Fibroblast of lung (primary cell): ENCODE measurements at regions not wholly inside any gene's neighbourhood (a gene's known extent, or its start where the extent isn't known, plus 50 kb on each side); places are given as distances from the start of the nearest gene placed in this dataset.

Source experiments
- DNase-seq, 2 donors: peaks; one replicate each; pipeline versions ENCODE4 v3.0.0 to v3.0.0-alpha.2; 2010; ENCODE audit warnings: low read depth in 2 of 2
- H2AFZ ChIP-seq: 2 replicates; pipeline ENCODE4 v1.5.1; 2012; ENCODE audit warnings: low read length, control low read depth, inconsistent platforms
- H3K27ac ChIP-seq: 2 replicates; pipeline ENCODE4 v1.5.1; 2011; ENCODE audit warnings: low read length, control low read depth; ENCODE audit not compliant: insufficient read depth
- H3K27me3 ChIP-seq: 2 replicates; pipeline ENCODE4 v1.5.1; 2011; ENCODE audit warnings: mild to moderate bottlenecking, low read length; ENCODE audit not compliant: control insufficient read depth, insufficient read depth
- H3K36me3 ChIP-seq: 2 replicates; pipeline ENCODE4 v1.5.1; 2011; ENCODE audit warnings: low read length; ENCODE audit not compliant: control insufficient read depth, insufficient read depth
- H3K4me1 ChIP-seq: 2 replicates; pipeline ENCODE4 v1.5.1; 2011; ENCODE audit warnings: low read length; ENCODE audit not compliant: control insufficient read depth, insufficient read depth; ENCODE audit errors: extremely low read depth
- H3K4me2 ChIP-seq: 2 replicates; pipeline ENCODE4 v1.5.1; 2011; ENCODE audit warnings: low read length, control low read depth; ENCODE audit not compliant: insufficient read depth; ENCODE audit errors: extremely low read depth
- H3K4me3 ChIP-seq, 4 experiments: fragments of 200-600 bp in 1 of 4; sonication (generic) in 1 of 4; replicated peaks in 1 of 4; 2 replicates each; pipeline ENCODE4 v1.5.1; 2011 to 2016; ENCODE audit warnings: low read length in 4 of 4, low read depth in 3 of 4, mild to moderate bottlenecking in 3 of 4, control low read depth in 2 of 4, inconsistent platforms in 1 of 4, mixed read lengths in 1 of 4; ENCODE audit not compliant: insufficient read depth in 1 of 4; ENCODE audit errors: control extremely low read depth in 1 of 4
- H3K79me2 ChIP-seq: 2 replicates; pipeline ENCODE4 v1.5.1; 2012; ENCODE audit warnings: mild to moderate bottlenecking, low read length, inconsistent platforms; ENCODE audit not compliant: control insufficient read depth, insufficient read depth
- H3K9ac ChIP-seq: 2 replicates; pipeline ENCODE4 v1.5.1; 2011; ENCODE audit warnings: mild to moderate bottlenecking, low read length, control low read depth; ENCODE audit not compliant: insufficient read depth
- H3K9me3 ChIP-seq: 2 replicates; pipeline ENCODE4 v1.5.1; 2012; ENCODE audit warnings: low read depth, low read length; ENCODE audit not compliant: control insufficient read depth, insufficient read depth
- H4K20me1 ChIP-seq: 2 replicates; pipeline ENCODE4 v1.5.1; 2011; ENCODE audit warnings: low read length; ENCODE audit not compliant: control insufficient read depth, insufficient read depth; ENCODE audit errors: extremely low read depth
- CTCF ChIP-seq, 2 donors: IDR thresholded peaks in 1 of 2; conservative IDR thresholded peaks in 1 of 2; 1 replicate in 1 of 2; 2 replicates in 1 of 2; pipeline ENCODE4 v1.5.1; 2011 to 2012; ENCODE audit warnings: low read length in 2 of 2, control low read depth in 1 of 2, inconsistent platforms in 1 of 2, low read depth in 1 of 2, mild to moderate bottlenecking in 1 of 2
- EZH2 ChIP-seq: IDR thresholded peaks from 2 replicates; pipeline ENCODE4 v1.5.1; 2012; ENCODE audit warnings: low read length, control low read depth, mild to moderate bottlenecking; ENCODE audit errors: missing control alignments

DNA sequence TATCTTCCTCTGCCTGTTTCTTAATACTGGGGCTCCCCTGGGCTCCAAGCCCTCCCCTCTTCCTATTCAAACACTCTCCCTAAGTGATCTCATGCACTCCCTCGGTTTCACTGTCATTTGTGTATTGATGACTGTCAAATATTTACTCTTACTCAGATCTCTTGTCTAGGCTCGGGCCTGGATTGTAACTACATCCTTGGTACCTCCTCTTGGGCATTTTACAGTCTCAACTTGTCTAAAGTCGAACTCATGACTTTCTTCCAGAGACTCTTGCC lies 189.4 kb upstream of the PRDM1 start:
- TF ChIP-seq CTCF (conservative IDR thresholded peaks at IDR 0.05 in 1 of 2, IDR thresholded peaks at IDR 0.05 in 1 of 2; ENCODE audit: low read depth in 1 of 2, low read length in 2 of 2), result no peak
- TF ChIP-seq EZH2, result no peak
- no peak for DNase-seq
- Histone ChIP-seq H3K4me2 (no peak overlapping the region), H3K9ac (no peak overlapping the region), H3K27ac (no peak overlapping the region), H3K9me3 (no peaks in the 10 kb centered on the region), H3K79me2 (no peaks in the 10 kb centered on the region), H3K4me3 (no peak overlapping the region), H2AFZ (no peak overlapping the region), H3K4me1 (peaks cover 5% of the 10 kb centered on the region), H3K36me3 (no peaks in the 10 kb centered on the region), H3K27me3 (no peaks in the 10 kb centered on the region), H4K20me1 (no peaks in the 10 kb centered on the region)

DNA sequence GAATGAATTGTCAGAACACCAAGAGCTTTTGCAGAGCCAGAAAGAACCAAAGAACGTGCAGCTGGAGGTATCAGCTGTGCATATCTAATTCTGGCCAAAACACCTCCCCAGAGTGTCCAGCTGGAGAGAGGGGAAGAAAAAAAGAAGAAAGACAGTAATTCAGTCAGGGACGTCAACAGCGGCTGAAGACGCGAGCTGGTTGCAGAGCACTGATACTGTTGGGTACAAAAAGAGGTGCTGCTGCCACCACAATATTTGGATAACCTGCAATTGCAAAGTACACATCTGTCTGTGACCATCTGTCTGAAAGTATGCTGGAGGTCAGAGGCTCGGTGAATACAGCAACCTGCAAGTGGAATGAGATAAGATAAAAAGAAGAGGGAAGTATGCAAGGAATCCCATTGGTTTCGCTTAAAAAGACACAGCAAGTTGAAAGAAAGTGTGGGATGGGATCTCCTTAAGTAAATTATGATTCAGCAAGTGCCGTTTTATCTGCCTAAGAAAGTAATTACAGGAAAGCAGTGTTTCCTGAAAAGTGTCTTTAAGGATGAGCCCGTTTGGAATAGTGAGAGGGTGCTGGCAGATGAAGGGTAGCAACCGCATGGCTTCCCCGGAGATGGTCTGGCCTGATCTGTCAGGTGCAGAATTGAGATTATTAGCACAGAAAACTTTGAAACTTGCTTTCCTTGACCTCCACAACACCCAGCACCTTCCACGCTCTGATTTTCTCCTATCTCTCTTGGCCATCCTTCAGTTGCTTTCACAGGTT lies 189.9 kb upstream of the PRDM1 start:
- Histone ChIP-seq H3K4me1 (peaks cover 5% of the 10 kb centered on the region), H3K79me2 (no peaks in the 10 kb centered on the region), H4K20me1 (no peaks in the 10 kb centered on the region), H2AFZ (no peak overlapping the region), H3K36me3 (no peaks in the 10 kb centered on the region), H3K4me3 (no peak overlapping the region), H3K4me2 (no peak overlapping the region), H3K9me3 (no peaks in the 10 kb centered on the region), H3K27ac (no peak overlapping the region), H3K27me3 (no peaks in the 10 kb centered on the region), H3K9ac (no peak overlapping the region)
- TF ChIP-seq EZH2, result no peak
- DNase-seq, result peak in 1 of 2 donors; percentile 66

- H3K9ac ChIP-seq, result no peak overlapping the region
- H3K9me3 ChIP-seq, result no peaks in the 10 kb centered on the region
- no peaks in the 10 kb centered on the region for H3K27me3 ChIP-seq
- no peak overlapping the region for H2AFZ ChIP-seq
- H3K36me3 ChIP-seq, result no peaks in the 10 kb centered on the region
- no peak for DNase-seq
- no peaks in the 10 kb centered on the region for H3K79me2 ChIP-seq
- no peak for TF ChIP-seq EZH2
- no peak for TF ChIP-seq CTCF (conservative IDR thresholded peaks at IDR 0.05 in 1 of 2, IDR thresholded peaks at IDR 0.05 in 1 of 2; ENCODE audit: low read depth in 1 of 2, low read length in 2 of 2)
- H3K4me2 ChIP-seq, result no peak overlapping the region
- peaks cover 5% of the 10 kb centered on the region for H3K4me1 ChIP-seq
- H4K20me1 ChIP-seq, result no peaks in the 10 kb centered on the region
- no peak overlapping the region for H3K27ac ChIP-seq
- H3K4me3 ChIP-seq, result no peak overlapping the region
Observed at GRCh38 chr6:105894556-105894955, 191.6 kb upstream of the PRDM1 start.
